Erythroblast (primary cell): ENCODE measurements at regions not wholly inside any gene's neighbourhood (a gene's known extent, or its start where the extent isn't known, plus 50 kb on each side); places are given as distances from the start of the nearest gene placed in this dataset.

Source experiments
- DNase-seq, 2 experiments: peaks; one replicate each; lab custom pipeline; 2025; lab: John Stamatoyannopoulos, UW
- GATA1 ChIP-seq: IDR thresholded peaks from 2 replicates; pipeline ENCODE4 v1.6.1; 2011; ENCODE audit warnings: low read depth, mild to moderate bottlenecking, control low read depth, low read length, moderate library complexity
- POLR2A ChIP-seq: IDR thresholded peaks from 2 replicates; pipeline ENCODE4 v1.6.1; 2011; ENCODE audit warnings: mild to moderate bottlenecking, low read length

GRCh38 chr5:74320526-74320925, 320.0 kb downstream of the ENC1 start:
- TF ChIP-seq POLR2A (no peak), GATA1 (no peak)
- DNase-seq: no peak

- DNase-seq: no peak
- TF ChIP-seq GATA1 (no peak), POLR2A (no peak)
Observed at GRCh38 chr5:74319076-74319475, 321.5 kb downstream of the ENC1 start.

- DNase-seq: peak; percentile 31 to 76
- no peak for TF ChIP-seq GATA1
- no peak for TF ChIP-seq POLR2A
Observed at GRCh38 chr5:74316064-74316603, 324.4 kb downstream of the ENC1 start.

GRCh38 chr5:74314906-74315305, 325.6 kb downstream of the ENC1 start:
- DNase-seq: no peak
- no peak for TF ChIP-seq POLR2A
- TF ChIP-seq GATA1: no peak

GRCh38 chr5:74313896-74314295, 326.6 kb downstream of the ENC1 start:
- no peak for TF ChIP-seq GATA1
- DNase-seq: no peak

GRCh38 chr5:74312746-74313145, 327.8 kb downstream of the ENC1 start:
- TF ChIP-seq GATA1: no peak
- TF ChIP-seq POLR2A: no peak
- no peak for DNase-seq

GRCh38 chr5:74311961-74312360, 328.6 kb downstream of the ENC1 start:
- TF ChIP-seq POLR2A: no peak
- TF ChIP-seq GATA1: no peak
- DNase-seq: no peak

GRCh38 chr5:74310997-74311930, 329.3 kb downstream of the ENC1 start:
- DNase-seq: no peak
- TF ChIP-seq POLR2A (no peak), GATA1 (no peak)

GRCh38 chr5:74310386-74310785, 330.1 kb downstream of the ENC1 start:
- DNase-seq: no peak
- TF ChIP-seq GATA1 (no peak), POLR2A (no peak)

GRCh38 chr5:74309050-74309449, 331.5 kb downstream of the ENC1 start:
- no peak for TF ChIP-seq POLR2A
- no peak for TF ChIP-seq GATA1
- no peak for DNase-seq

- TF ChIP-seq GATA1: no peak
- TF ChIP-seq POLR2A: no peak
- DNase-seq: no peak
Observed at GRCh38 chr5:74306845-74307244, 333.7 kb downstream of the ENC1 start.

GRCh38 chr5:74304536-74304935, 336.0 kb downstream of the ENC1 start:
- TF ChIP-seq POLR2A: no peak
- no peak for DNase-seq

- no peak for TF ChIP-seq GATA1
- TF ChIP-seq POLR2A: no peak
- DNase-seq: no peak
Observed at GRCh38 chr5:74303578-74303977, 336.9 kb downstream of the ENC1 start.

- TF ChIP-seq GATA1: no peak
- no peak for TF ChIP-seq POLR2A
- DNase-seq: no peak
Observed at GRCh38 chr5:74301576-74301975, 339.0 kb downstream of the ENC1 start.
